Left lung (tissue), 4 donors: ENCODE measurements at regions not wholly inside any gene's neighbourhood (a gene's known extent, or its start where the extent isn't known, plus 50 kb on each side); places are given as distances from the start of the nearest gene placed in this dataset.

Experiments used
- ATAC-seq: fragments of 200-7000 bp; cut with Tn5 transposase; one replicate; pipeline ENCODE4 v1.9.1; 2020; ENCODE audit warnings: moderate library complexity
- DNase-seq, 4 donors: peaks; one replicate each; pipeline ENCODE4 v3.0.0-alpha.2; 2013 to 2020
- H3K27ac ChIP-seq, 2 donors: fragments of 200-600 bp; sonication (generic) in 1 of 2; one replicate each; pipeline versions ENCODE4 v1.5.0 to v1.8.0; 2020 to 2021
- H3K27me3 ChIP-seq, 2 donors: fragments of 200-600 bp; sonication (generic) in 1 of 2; one replicate each; pipeline versions ENCODE4 v1.5.0 to v1.8.0; 2020 to 2021
- H3K36me3 ChIP-seq, 2 donors: fragments of 200-600 bp; sonication (generic) in 1 of 2; one replicate each; pipeline versions ENCODE4 v1.5.0 to v1.8.0; 2020 to 2021
- H3K4me1 ChIP-seq, 2 donors: fragments of 200-600 bp; one replicate each; pipeline ENCODE4 v1.8.0; 2021
- H3K4me3 ChIP-seq, 2 donors: fragments of 200-600 bp; sonication (generic) in 1 of 2; one replicate each; pipeline versions ENCODE4 v1.5.0 to v1.8.0; 2020 to 2021; ENCODE audit warnings: mild to moderate bottlenecking in 1 of 2
- H3K9me3 ChIP-seq, 2 donors: fragments of 200-600 bp; sonication (generic) in 1 of 2; one replicate each; pipeline versions ENCODE4 v1.5.0 to v1.8.0; 2020 to 2021
- intact Hi-C, 2 donors: fragments of 100-400 bp; cut with DNase I; formaldehyde crosslinking; loops; one replicate each; pipeline versions ENCODE4 v1.11.2 to v1.14.2; 2022
- TF ChIP-seq, protein P1 (sequence below), 2 donors: fragments of 200-600 bp; sonication (generic) in 1 of 2; IDR thresholded peaks; one replicate each; pipeline versions ENCODE4 v1.5.0 to v1.8.0; 2021; ENCODE audit warnings: antibody characterized with exemption in 2 of 2
- donor health status: DM: no; HTN: yes; CAD: no.
- donor health status: DM: no; HTN: no; CAD: no.

DNA sequence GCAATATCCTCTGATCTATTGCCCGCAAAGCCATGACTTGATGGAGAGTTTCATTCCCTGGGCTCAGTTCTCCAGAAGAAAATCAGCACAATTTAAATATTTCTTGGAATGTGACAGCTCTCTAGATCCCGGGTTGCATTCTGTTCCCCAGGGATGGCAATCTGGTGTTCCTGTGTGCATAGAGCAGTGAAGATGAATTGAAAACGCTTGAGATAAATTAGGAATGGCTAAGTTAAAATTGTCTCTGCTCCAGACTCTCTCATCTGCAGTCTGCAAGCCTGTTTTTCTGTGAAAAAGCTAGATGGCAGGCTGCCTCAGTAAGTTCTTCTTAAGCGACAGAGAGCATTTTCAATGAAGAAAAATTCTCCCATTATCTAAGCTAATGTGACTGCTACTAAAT is 582.5 kb upstream of the MGAT4C start:
- Histone ChIP-seq H3K27ac (no peak overlapping the region), H3K36me3 (no peaks in the 10 kb centered on the region), H3K9me3 (no peaks in the 10 kb centered on the region), H3K4me3 (no peak overlapping the region), H3K4me1 (no peaks in the 10 kb centered on the region), H3K27me3 (no peaks in the 10 kb centered on the region)
- DNase-seq = peak in 2 of 4 donors; percentile 24 to 47
- TF ChIP-seq, protein P1, sequence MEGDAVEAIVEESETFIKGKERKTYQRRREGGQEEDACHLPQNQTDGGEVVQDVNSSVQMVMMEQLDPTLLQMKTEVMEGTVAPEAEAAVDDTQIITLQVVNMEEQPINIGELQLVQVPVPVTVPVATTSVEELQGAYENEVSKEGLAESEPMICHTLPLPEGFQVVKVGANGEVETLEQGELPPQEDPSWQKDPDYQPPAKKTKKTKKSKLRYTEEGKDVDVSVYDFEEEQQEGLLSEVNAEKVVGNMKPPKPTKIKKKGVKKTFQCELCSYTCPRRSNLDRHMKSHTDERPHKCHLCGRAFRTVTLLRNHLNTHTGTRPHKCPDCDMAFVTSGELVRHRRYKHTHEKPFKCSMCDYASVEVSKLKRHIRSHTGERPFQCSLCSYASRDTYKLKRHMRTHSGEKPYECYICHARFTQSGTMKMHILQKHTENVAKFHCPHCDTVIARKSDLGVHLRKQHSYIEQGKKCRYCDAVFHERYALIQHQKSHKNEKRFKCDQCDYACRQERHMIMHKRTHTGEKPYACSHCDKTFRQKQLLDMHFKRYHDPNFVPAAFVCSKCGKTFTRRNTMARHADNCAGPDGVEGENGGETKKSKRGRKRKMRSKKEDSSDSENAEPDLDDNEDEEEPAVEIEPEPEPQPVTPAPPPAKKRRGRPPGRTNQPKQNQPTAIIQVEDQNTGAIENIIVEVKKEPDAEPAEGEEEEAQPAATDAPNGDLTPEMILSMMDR (IDR thresholded peaks at IDR 0.05) = no peak
- intact Hi-C loops = no loop called here
- no peak for ATAC-seq

DNA sequence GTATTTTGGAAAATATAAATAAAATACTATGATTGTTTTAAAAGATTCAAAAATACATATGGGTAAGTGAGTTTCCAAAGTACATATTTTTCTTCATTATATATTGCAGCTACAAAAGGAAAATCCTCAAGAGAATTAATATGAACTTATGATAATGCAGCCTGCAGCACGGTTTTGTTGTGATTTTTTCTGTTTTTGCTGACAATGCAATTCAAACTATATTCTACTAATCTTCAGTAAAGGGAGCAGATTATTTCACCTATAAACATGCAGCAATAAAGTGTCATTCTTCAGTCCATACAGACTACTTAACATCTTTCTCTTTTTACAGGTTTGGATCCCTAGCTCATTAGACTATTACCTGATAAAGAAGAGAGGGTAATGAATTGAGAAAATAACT is 582.1 kb upstream of the MGAT4C start:
- intact Hi-C loops = no loop called here
- H3K4me1 ChIP-seq = no peaks in the 10 kb centered on the region
- no peak overlapping the region for H3K4me3 ChIP-seq
- H3K27ac ChIP-seq = no peak overlapping the region
- DNase-seq (no peak), ATAC-seq (no peak)
- H3K9me3 ChIP-seq = no peaks in the 10 kb centered on the region
- TF ChIP-seq, protein P1 (IDR thresholded peaks at IDR 0.05) = no peak
- no peaks in the 10 kb centered on the region for H3K27me3 ChIP-seq
- no peaks in the 10 kb centered on the region for H3K36me3 ChIP-seq

DNA sequence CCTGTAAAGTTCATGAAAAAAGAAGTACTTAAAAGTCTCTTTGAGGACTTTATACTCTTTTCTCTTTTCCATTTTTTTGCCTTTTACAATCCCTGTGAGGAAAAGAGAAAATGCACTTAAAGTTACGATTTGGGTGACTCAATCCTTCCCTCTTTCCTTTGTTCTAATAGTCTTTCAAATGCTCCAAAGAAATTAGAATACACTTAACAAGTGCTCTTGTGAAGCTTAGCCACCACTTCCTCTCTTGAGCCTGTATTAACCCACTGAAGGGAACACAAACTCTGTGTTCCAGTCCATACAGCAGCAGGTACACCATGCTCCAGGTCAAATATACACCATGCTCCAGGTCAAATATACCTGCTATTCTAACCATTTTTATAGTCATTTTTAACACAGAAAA is 581.1 kb upstream of the MGAT4C start:
- intact Hi-C loops = no loop called here
- ATAC-seq = peak; percentile 74
- no peak overlapping the region for H3K27ac ChIP-seq
- H3K4me1 ChIP-seq = no peaks in the 10 kb centered on the region
- no peak overlapping the region for H3K4me3 ChIP-seq
- H3K9me3 ChIP-seq = no peaks in the 10 kb centered on the region
- TF ChIP-seq, protein P1 (IDR thresholded peaks at IDR 0.05) = no peak
- DNase-seq = no peak
- H3K27me3 ChIP-seq = no peaks in the 10 kb centered on the region
- H3K36me3 ChIP-seq = no peaks in the 10 kb centered on the region

DNA sequence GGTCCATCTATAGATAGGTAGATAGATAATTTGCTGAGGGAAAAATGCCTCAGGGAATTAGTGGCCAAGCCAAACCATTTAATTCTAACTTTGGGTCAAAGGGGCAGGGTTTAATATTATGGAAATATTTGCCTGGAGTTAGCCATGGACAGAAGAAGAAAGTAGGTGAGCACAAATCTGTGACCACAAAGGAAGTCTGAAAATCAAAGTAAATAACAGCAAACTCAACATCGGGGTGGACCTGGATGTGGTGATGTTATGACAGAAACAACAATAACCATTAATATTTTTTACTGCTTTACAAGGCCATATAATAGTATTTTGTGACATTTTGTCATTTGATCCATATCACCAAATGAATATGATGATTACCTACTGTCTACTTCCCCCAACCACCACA is 578.0 kb upstream of the MGAT4C start:
- Histone ChIP-seq H3K4me3 (no peak overlapping the region), H3K9me3 (no peaks in the 10 kb centered on the region), H3K27me3 (no peaks in the 10 kb centered on the region), H3K4me1 (no peaks in the 10 kb centered on the region), H3K27ac (no peak overlapping the region), H3K36me3 (no peaks in the 10 kb centered on the region)
- intact Hi-C loops = no loop called here
- no peak for ATAC-seq
- TF ChIP-seq, protein P1 (IDR thresholded peaks at IDR 0.05) = no peak
- DNase-seq = no peak

DNA sequence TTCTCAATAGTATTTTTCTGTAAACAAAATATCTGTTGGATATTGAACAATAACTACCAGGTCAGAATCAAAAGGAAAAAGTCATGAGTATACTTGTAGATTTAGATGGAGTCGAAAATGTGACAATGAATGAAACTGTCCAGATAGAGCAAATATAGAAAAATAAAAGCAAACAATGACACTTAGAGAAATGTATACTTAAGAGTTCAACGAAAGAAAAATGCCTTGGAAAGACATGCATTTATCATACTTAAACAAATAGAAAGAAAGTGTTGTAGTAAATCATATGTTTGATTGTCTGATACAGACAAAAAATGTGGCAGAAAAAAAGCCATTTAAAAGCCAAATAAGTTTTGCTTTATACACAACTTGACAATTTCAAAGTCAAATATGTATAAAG is 571.2 kb upstream of the MGAT4C start:
- no peak for ATAC-seq
- no peak for DNase-seq

More for the DNA sequence above, 571.2 kb upstream of the MGAT4C start:
- no peaks in the 10 kb centered on the region for H3K9me3 ChIP-seq
- H3K27ac ChIP-seq = no peak overlapping the region
- H3K27me3 ChIP-seq = no peaks in the 10 kb centered on the region
- no peak overlapping the region for H3K4me3 ChIP-seq
- TF ChIP-seq, protein P1 (IDR thresholded peaks at IDR 0.05) = no peak
- H3K36me3 ChIP-seq = no peaks in the 10 kb centered on the region
- no peaks in the 10 kb centered on the region for H3K4me1 ChIP-seq
- intact Hi-C loops = no loop called here
